Endodermal cell (in vitro differentiated cells): ENCODE measurements at regions not wholly inside any gene's neighbourhood (a gene's known extent, or its start where the extent isn't known, plus 50 kb on each side); places are given as distances from the start of the nearest gene placed in this dataset.

Experiments
- DNase-seq: peaks from one replicate; pipeline ENCODE4 v3.0.0-alpha.2; 2017
- H3K27ac ChIP-seq: 2 replicates; pipeline ENCODE4 v1.5.1; 2013; ENCODE audit warnings: mild to moderate bottlenecking, low read depth, low read length, moderate library complexity
- H3K27me3 ChIP-seq: 2 replicates; pipeline ENCODE4 v1.6.1; 2013; ENCODE audit warnings: mild to moderate bottlenecking, low read length, moderate library complexity; ENCODE audit not compliant: insufficient read depth, control insufficient read depth, poor library complexity, severe bottlenecking
- H3K36me3 ChIP-seq: 2 replicates; pipeline ENCODE4 v1.7.0; 2013; ENCODE audit warnings: mild to moderate bottlenecking, low read length, moderate library complexity; ENCODE audit not compliant: control insufficient read depth, insufficient read depth
- H3K4me1 ChIP-seq: one replicate; pipeline ENCODE4 v1.7.0; 2013; ENCODE audit warnings: low read length; ENCODE audit not compliant: control insufficient read depth, insufficient read depth
- H3K4me3 ChIP-seq: 2 replicates; pipeline ENCODE4 v1.5.1; 2013; ENCODE audit warnings: mild to moderate bottlenecking, low read length, moderate library complexity
- H3K9ac ChIP-seq: 2 replicates; pipeline ENCODE4 v1.6.1; 2013; ENCODE audit warnings: mild to moderate bottlenecking, low read length, moderate library complexity; ENCODE audit not compliant: poor library complexity, severe bottlenecking; ENCODE audit errors: extremely low read depth
- H3K9me3 ChIP-seq: 2 replicates; pipeline ENCODE4 v1.6.1; 2013; ENCODE audit warnings: mild to moderate bottlenecking, low read length, moderate library complexity; ENCODE audit not compliant: control insufficient read depth
- H3K27ac Mint-ChIP-seq: 2 replicates; pipeline ENCODE4 v1.8.0; 2020; ENCODE audit warnings: mixed read lengths
- H3K27me3 Mint-ChIP-seq: 2 replicates; pipeline ENCODE4 v1.8.0; 2021; ENCODE audit warnings: mild to moderate bottlenecking, mixed read lengths; ENCODE audit not compliant: insufficient read depth
- H3K36me3 Mint-ChIP-seq: 2 replicates; pipeline ENCODE4 v1.8.0; 2020; ENCODE audit warnings: low read depth, mixed read lengths
- H3K4me1 Mint-ChIP-seq: 2 replicates; pipeline ENCODE4 v1.8.0; 2020; ENCODE audit warnings: mixed read lengths
- H3K4me3 Mint-ChIP-seq: 2 replicates; pipeline ENCODE4 v1.8.0; 2020; ENCODE audit warnings: mild to moderate bottlenecking, moderate library complexity, mixed read lengths
- H3K9me3 Mint-ChIP-seq: 2 replicates; pipeline ENCODE4 v1.8.0; 2020; ENCODE audit warnings: mild to moderate bottlenecking, mixed read lengths
- WGBS, 2 experiments: methylation state at CpG; one replicate each; pipeline versions ENCODE4 v1.1.5 to v1.1.7; 2013; ENCODE audit warnings: missing lambda C conversion rate in 2 of 2, mixed read lengths in 1 of 2; ENCODE audit not compliant: insufficient coverage in 1 of 2, insufficient read length in 1 of 2; 5-methylcytosine and 5-hydroxymethylcytosine counted together
- TF ChIP-seq, protein P1 (sequence below): fragments of 200-600 bp; sonication (generic); conservative IDR thresholded peaks from 2 replicates; pipeline ENCODE4 v1.5.0; 2021; ENCODE audit warnings: antibody characterized with exemption, mild to moderate bottlenecking

DNA sequence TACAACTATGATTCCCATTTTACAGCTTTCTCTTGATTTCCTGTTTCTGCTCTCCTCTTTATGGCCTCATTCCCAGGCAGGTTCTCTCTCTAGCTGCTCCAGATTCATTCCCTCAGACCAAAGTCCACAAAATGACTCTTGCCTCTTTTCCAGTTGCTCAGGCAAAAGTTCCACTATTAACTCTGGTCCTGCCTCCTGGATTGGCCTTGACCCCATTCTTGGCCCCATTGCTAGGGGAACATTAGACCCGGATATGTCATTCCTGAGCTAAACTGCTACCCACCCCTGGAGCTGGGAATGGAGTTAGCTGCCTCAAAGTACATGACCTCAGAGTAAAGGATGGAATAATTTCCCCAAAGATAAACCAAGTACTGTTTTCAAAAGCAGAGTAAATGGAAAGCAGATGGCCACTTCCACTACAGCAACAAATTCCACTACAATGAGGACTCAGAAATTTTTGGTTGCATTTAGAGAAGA is 73.0 kb upstream of the GAP43 start:
- H3K4me1 ChIP-seq, result no peaks in the 10 kb centered on the region
- WGBS, 2 experiments, result 89% methylated on average over 1 of the region's 1 CpG; no CpG with 5 or more reads in 1 of the 2 experiments
- DNase-seq, result no peak
- no peak overlapping the region for H3K4me3 ChIP-seq
- H3K27ac ChIP-seq, result no peak overlapping the region
- no peaks in the 10 kb centered on the region for H3K36me3 ChIP-seq
- no peaks in the 10 kb centered on the region for H3K9me3 ChIP-seq
- H3K9ac ChIP-seq, result no peak overlapping the region
- no peaks in the 10 kb centered on the region for H3K36me3 Mint-ChIP-seq
- no peak overlapping the region for H3K4me3 Mint-ChIP-seq
- H3K9me3 Mint-ChIP-seq, result no peaks in the 10 kb centered on the region
- H3K27me3 Mint-ChIP-seq, result no peaks in the 10 kb centered on the region
- peaks cover 4% of the 10 kb centered on the region for H3K4me1 Mint-ChIP-seq
- H3K27ac Mint-ChIP-seq, result no peak overlapping the region
- no peaks in the 10 kb centered on the region for H3K27me3 ChIP-seq
- TF ChIP-seq, protein P1, sequence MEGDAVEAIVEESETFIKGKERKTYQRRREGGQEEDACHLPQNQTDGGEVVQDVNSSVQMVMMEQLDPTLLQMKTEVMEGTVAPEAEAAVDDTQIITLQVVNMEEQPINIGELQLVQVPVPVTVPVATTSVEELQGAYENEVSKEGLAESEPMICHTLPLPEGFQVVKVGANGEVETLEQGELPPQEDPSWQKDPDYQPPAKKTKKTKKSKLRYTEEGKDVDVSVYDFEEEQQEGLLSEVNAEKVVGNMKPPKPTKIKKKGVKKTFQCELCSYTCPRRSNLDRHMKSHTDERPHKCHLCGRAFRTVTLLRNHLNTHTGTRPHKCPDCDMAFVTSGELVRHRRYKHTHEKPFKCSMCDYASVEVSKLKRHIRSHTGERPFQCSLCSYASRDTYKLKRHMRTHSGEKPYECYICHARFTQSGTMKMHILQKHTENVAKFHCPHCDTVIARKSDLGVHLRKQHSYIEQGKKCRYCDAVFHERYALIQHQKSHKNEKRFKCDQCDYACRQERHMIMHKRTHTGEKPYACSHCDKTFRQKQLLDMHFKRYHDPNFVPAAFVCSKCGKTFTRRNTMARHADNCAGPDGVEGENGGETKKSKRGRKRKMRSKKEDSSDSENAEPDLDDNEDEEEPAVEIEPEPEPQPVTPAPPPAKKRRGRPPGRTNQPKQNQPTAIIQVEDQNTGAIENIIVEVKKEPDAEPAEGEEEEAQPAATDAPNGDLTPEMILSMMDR, result no peak

DNA sequence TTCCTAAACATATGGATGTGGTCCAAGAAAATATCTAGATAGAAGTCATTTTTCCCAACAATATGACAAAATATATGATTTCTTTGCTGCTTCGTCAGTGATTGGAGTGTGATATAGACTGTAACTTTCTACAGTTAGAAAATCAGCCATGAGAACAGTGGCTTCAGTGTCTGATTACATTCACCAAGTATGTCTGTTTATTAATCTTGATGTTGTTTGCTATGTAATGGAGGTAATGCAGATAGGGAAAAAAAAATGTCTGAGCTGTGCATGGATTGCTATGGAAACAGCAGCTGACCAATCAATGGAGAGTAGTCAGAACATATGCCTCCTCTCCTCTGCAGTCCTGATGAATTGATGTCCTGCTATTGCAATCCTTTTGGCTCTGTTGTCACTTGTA is 72.3 kb upstream of the GAP43 start:
- 92% methylated on average over 1 of the region's 1 CpG; no CpG with 5 or more reads in 1 of the 2 experiments for WGBS, 2 experiments
- no peaks in the 10 kb centered on the region for H3K9me3 ChIP-seq
- DNase-seq, result no peak
- Mint-ChIP-seq H3K9me3 (no peaks in the 10 kb centered on the region), H3K4me1 (peaks cover 4% of the 10 kb centered on the region), H3K27ac (no peak overlapping the region), H3K36me3 (no peaks in the 10 kb centered on the region), H3K4me3 (no peak overlapping the region), H3K27me3 (no peaks in the 10 kb centered on the region)
- H3K9ac ChIP-seq, result no peak overlapping the region
- H3K27me3 ChIP-seq, result no peaks in the 10 kb centered on the region
- H3K4me1 ChIP-seq, result no peaks in the 10 kb centered on the region
- no peak overlapping the region for H3K4me3 ChIP-seq
- no peaks in the 10 kb centered on the region for H3K36me3 ChIP-seq
- TF ChIP-seq, protein P1, result no peak
- H3K27ac ChIP-seq, result no peak overlapping the region

DNA sequence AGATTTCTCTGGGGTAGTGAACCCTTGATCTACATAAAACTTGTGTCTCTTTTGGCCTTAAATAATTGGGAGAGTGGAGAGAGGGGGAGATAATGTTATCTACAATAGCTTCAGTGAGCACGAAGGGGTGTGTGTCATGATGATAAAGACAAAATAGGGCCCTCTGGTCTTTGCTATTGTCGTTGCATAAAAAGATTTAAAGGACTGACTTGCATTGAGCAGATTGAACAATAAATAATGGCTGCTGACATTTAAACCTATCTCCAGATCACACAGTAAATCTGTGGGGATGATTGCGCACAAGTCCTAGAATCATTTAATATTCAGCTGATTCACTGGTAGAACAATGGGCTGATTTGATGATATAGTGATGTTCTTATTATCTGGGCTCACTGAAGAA is 71.3 kb upstream of the GAP43 start:
- H3K4me1 ChIP-seq, result no peaks in the 10 kb centered on the region
- Mint-ChIP-seq H3K27me3 (no peaks in the 10 kb centered on the region), H3K4me3 (no peak overlapping the region), H3K27ac (no peak overlapping the region), H3K4me1 (peaks cover 4% of the 10 kb centered on the region), H3K9me3 (no peaks in the 10 kb centered on the region), H3K36me3 (no peaks in the 10 kb centered on the region)
- no peaks in the 10 kb centered on the region for H3K9me3 ChIP-seq
- no peaks in the 10 kb centered on the region for H3K27me3 ChIP-seq
- no peaks in the 10 kb centered on the region for H3K36me3 ChIP-seq
- H3K27ac ChIP-seq, result no peak overlapping the region
- WGBS, 2 experiments, result 87 to 100% methylated on average over 1 to 3 of the region's 3 CpGs
- TF ChIP-seq, protein P1, result no peak
- no peak overlapping the region for H3K9ac ChIP-seq
- no peak for DNase-seq
- no peak overlapping the region for H3K4me3 ChIP-seq
